ENCODE measurements at regions not wholly inside any gene's neighbourhood (a gene's known extent, or its start where the extent isn't known, plus 50 kb on each side); places are given as distances from the start of the nearest gene placed in this dataset.
A peak's percentile ranks its signal among the peaks of the same experiment; 100 is the strongest.

DNA sequence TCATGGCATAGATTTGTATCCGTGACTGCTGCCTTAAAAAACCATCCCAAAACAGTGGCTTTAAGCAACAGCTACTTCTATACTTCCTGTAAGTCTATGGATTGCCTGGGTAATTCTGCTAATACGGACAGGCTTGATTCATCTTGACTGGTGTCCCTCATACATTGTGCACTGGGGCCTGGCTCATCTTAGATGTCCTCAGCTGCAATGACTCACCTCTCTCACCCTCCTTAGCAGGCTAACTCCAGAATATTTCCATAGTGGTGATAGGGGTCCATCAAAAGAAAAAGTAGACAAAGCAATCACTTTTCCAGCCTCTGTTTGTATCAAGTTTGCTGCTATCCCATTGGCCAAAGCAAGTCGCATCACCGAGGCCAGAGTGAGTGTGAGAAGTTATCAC lies 409.1 kb upstream of the KAZN start:
- no peak for DNase-seq (ENCODE audit: low spot score)

DNA sequence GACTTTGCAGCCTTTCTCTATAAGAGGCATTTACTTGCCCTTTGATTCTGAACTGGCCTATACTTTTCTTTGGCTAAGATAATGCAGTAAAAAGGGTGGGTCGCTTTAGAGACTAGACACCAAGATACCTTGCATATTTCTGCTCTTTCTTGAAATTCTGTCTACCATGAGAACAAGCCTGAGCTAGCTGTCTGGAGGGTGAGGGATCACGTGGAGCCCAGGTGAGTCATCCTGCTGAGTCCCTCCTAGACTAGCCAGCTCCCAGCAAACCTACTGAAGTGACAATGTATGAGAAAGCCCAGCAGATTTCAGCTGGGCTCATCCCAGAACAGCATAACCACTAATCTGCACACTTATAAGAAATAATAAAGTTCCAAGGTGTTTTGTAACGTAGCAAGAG lies 408.0 kb upstream of the KAZN start:
- DNase-seq (ENCODE audit: low spot score), result peak; percentile 28

DNA sequence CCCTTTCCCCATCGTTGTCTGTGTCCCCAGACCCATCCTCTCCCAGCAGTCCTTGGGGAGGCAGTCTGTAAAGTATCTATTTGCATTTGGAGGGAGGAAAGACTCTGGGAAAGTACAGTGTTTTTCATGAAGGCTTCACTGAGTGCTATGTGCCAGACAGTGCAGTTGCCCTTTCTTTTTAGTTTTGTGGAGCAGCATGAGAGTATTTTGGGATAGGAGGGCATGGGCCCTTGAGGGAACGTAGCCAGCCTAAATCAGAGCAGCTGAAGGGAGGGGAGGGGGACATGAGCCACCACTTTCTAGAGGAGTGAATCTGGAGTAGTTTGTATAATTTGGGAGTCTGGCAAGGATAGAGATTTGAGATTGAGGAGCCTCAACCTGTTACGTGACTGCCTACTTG lies 404.0 kb upstream of the KAZN start:
- no peak for DNase-seq (ENCODE audit: low spot score)

DNA sequence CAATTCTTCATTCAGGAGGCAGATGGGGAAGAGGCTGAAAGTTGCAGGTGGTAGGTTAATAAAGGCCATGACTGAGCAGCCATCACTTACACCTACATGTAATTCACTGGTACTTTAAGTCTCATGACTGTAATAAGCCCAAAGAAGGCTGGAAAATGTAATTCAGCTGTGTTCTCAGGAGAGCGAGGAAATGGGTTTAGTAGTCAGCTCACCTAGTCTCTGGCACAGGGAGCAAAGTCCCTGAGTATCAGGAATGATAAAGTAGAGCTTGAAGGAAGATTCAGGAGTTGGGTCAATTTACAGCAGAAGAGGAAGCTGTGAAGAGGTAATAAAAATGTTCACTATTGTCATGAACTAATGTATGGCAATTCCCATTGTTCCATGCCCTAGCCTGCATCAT lies 393.4 kb upstream of the KAZN start:
- no peak for DNase-seq (ENCODE audit: low spot score)

DNA sequence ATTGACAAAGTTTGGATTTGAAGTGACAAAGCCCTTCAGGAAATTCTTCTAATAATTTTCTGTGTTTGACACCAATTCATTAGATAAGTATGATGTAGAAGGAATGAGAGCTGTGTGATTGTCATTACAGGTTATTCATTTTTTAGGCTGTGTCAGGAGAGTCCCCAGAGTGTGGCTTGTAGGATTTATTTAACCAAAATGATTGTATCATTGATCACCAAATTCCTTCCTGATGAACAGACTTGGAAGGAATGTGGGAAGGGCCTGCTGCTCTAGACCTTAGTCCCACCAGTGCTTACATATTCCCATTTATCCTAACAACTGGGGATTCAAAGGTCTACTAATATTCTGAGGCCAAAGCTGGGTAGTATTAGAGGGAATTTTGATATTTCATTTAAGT lies 383.3 kb upstream of the KAZN start:
- DNase-seq (ENCODE audit: low spot score), result no peak

DNA sequence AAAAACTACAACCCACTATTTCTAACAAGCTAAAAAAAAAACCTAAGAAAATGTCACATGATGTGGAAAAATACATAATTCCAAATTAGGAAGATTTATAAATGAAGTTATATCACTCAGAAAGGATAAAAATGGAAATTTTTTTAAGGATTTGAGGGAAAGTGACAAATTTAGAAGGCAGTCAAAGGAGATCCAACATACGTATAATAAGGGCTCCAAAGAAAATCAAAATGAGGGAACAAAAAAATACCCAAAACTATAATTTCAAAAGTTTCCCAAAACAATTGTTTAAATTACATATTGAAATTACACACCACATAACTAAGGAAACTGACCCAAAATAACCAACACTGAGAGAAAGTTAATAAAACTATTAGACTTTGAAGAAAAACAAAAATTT lies 381.1 kb upstream of the KAZN start:
- no peak for DNase-seq (ENCODE audit: low spot score)

DNA sequence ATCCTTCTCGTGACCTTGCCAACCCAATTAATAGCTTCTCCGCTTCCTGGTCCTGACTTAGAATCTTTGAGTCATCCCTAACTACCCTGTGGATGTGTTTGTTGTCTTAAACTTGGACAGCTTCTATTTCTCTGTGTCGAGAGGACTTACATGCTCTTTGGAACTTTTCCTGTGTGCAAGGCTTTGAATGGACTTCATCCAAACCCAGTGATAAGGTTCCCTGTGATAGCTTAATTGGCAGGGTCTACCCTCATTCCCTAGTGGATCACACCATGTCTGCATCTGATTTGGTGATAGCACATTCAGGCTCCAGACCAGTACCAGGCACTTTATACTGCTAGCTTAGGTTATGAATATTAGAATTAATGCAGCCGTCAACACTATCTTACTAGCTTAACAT lies 378.2 kb upstream of the KAZN start:
- no peak for DNase-seq (ENCODE audit: low spot score)

DNA sequence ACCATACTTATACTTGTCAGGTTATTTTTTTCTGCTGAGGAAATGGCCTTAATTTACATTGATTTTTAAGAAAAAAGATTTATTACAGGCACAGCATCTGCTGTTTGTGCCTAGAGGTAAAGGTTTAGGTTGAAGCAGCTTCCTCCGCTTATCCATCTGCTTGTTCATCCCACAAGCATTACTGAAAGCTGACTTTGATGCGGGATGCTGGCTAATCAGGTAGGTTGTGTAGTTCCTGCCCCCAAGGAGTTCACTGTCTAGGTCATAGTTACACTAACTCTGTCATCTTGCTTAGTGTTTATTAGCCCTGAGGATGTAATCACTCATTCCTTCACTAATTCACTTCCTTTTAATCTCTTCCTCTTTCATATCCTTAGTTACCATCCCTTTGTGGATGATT lies 377.7 kb upstream of the KAZN start:
- DNase-seq (ENCODE audit: low spot score), result no peak

DNA sequence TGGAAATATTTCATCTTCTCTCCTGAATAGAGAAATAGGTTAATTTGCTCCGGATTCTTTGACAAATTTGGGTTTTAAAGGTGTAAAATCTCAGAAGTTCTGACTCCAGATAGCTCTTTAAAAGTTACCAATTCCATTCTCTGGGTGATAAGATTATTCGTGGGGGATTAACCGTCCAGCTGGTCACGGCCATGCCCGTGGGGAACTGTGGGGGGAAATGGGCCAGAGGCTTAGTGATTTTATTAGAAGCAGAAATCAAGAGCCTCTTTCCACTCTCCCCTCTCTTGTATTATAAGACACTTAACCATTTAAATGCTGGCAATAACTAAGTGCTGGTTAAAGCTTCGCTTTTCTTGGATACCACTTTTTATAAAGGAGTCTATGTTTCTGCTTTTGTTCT lies 376.4 kb upstream of the KAZN start:
- no peak for DNase-seq (ENCODE audit: low spot score)

DNA sequence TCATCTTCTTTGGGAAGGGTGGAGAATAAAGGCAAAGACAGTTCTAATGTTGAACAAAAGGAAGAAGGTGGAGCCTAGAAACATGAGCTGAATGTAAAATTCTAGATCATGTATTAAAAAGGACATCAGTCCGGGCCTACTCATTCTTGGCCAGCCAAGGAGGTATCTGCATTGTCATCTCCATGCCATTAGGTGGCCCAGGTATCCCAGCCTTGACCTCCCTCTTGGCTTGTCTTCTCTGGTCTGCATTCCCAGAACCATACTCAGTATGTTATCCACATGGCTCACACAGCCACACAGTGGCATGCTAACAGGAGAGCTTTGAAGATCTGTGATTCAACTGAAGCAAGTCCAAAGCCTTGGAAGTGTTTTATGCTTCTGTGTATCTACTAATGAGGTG lies 369.8 kb upstream of the KAZN start:
- no peak for DNase-seq (ENCODE audit: low spot score)

DNA sequence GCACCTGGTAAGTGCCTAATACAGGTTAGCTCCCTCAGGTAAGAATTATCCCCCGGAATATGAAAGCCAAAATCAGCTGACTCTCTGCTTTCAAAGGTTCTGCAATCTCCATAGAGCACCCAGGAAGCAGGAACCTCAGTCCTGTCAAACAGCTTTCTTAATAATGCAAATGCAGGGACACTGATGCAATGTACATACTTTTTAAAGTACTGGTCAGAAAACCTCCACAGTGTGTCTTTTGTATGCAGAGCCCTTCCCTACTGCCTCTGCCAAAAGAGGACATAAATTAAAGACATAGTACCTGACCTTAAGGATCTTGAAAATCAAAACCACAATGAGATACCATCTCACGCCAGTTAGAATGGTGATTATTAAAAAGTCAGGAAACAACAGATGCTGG lies 365.0 kb upstream of the KAZN start:
- no peak for DNase-seq (ENCODE audit: low spot score)

DNA sequence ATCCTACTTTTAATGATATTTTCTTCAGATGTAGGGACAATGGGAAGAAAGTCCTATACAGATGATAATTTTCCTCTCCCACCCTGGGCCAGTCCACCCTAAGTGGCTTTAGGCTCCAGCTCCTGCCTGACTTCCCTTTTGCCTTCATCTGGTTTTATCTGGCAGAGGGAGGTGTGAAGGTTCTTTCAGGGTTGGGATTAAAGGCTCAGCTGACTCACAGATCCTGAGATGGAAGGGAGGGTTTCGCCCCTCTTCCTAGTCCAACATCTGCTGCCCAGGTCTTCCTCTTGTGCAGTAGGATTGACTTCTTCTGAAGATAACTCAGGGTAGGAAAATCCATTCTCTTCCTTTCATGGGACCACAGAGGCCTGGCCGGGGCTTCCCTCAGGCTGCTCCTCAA lies 362.4 kb upstream of the KAZN start:
- no peak for DNase-seq (ENCODE audit: low spot score)

DNA sequence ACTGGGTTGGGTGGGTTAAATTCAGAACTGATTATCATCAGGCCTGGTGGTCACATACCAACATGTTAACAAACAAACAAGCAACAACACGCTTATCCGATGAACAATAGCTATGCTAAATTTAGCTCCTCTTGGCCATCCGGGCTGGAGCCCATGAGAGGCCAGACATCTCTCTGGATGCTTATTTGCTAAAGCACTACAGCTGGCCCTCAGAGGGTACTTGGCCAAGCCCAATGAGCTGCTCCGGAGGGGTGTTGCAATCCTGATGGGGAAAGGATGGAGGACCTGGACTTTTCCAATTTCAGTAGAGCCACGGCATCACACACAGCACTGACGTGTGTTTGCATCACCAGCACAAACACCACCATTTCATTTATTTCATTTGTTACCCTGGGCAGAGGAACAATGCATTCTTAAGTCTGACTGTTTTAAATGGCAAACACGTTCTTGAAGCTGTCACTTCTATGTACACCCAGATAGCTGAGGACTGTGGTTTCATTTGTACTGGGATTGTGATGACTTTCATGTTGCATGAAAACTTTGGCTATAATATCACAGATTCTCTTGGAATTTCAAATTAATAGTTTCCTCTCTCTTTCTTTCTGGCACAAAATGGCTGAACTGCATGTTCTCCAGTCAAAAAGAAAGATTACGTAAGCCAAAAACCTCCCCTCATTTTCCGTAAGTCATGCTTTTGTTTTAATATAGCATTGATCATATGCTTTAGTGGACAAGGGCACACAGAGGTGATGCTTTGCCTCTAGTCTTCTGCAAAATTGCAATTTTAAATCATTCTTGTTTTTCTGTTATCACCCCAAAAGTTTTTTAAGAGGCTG lies 359.8 kb upstream of the KAZN start:
- peak; percentile 51 for DNase-seq (ENCODE audit: low spot score)

DNA sequence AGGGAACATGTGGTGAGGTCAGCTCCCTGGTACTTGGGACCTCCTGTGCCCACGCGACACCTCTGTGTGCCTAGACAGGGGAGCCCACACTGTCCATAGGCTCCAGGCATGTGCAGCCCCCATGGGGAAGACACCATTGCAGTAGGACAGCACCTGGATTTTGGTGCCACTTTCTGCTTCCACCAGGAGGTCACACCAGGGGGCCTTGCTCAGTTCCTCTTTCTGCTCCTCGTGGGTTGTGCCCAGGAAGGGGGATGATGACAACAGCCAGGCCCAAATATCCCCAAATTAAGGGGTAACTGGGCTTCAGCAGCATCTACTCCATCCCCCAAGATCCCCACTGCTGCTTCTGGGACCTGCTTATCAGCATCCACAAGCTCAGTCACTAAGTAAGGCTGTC lies 358.2 kb upstream of the KAZN start:
- no peak for DNase-seq (ENCODE audit: low spot score)

DNA sequence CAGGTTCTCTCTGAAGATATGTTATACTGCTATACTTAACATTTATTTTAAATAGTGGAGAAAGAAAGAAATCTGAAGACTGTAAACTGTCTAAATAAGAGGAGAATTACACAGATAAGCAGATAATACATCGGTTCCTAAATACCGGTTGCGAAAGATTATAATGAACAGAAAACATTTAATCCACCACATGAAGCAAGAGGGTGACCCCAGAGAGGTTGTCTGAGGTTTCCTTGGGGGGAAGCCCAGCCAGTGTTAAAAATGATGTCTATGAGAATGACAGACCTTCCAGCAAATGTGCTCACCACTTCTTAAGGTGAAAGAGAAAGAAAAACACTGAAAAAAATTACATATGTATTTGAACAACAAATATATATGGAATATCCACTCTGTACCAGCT lies 356.4 kb upstream of the KAZN start:
- no peak for DNase-seq (ENCODE audit: low spot score)

DNA sequence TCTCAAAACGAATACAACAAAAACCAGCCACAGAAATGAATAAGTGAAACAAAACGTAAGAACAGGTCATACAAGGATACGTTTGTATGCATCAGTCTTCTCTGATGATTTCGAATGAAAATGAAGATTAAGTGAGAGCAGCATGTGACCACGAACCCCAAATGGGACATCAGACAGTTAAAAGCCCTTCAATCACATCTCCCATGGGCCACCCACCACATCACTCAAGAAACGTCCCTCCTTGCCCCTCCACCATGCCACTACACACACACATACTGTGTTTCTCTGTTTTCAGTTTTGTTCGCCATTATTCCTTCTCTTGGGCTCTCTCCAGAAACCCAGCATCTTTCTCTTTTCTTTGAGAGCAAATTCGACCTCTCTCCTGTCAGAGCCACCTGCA lies 355.6 kb upstream of the KAZN start:
- no peak for DNase-seq (ENCODE audit: low spot score)

DNA sequence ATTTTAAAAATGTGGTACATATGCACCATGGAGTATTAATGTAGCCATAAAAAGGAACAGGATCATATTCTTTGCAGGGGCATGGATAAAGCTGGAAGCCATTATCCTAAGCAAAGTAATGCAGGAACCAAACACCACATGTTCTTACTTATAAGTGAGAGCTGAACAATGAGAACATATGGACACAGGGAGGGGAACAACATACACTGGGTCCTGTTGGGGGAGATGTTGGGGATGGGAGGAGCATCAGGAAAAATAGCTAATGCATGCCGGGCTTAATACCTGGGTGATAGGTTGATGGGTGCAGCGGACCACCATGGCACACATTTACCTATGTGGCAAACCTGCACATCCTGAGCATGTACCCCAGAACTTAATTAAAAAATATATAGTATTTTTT lies 352.5 kb upstream of the KAZN start:
- no peak for DNase-seq (ENCODE audit: low spot score)

DNA sequence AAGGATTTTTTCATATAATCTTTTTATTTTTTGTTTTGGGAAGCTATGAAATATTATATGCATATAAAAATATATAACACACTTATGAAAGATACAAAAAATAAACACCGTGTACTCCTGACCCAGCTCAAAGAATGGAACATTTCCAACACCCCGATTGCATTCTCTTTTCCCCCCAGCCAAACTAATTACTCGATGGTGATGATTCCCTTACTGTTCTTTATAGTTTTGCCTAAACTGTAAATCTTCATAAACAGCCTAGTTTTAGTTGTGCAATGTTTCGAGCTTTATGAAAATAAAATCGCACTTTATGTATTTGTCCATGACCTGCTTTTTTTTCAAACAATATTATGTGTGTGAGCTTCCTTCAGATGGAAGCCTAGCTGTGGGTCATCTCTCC lies 352.0 kb upstream of the KAZN start:
- no peak for DNase-seq (ENCODE audit: low spot score)

DNA sequence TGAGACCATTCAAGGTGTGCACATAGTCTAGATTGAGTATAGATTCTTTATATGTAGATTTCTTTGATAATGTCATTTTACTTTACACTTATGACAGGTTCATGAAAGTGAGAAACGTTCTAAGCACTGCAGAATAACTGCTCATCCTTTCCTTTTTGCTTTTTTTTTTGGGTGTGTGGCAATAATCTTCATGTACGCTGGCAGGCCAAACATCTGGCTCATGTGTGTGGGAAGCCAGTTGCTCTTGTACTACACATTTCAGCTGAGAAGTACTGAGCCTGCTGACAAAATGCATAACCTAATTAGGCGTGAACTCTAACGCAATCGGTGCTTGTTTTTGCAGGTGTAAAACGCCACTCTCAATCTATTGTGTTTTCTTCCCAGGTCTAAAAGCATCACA lies 350.8 kb upstream of the KAZN start:
- no peak for DNase-seq (ENCODE audit: low spot score)

DNA sequence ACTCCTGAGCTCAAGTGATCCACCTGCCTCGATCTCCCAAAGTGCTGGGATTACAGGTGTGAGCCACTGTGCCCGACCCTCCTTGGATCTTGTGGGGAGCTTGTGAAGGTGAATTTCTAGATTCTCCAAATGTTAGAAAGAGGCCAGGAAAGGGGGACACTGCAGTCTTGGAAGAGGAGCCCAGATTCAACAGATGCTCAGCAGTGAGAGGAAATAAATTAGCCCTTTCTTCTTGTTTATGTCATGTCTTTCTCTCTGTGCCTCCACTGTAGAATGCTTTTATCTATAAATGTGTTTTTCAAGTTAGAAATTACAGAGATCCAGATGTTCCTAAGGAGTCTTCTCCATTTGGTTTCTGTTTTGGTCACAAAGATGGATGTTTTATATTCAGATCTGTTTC lies 346.6 kb upstream of the KAZN start:
- no peak for DNase-seq (ENCODE audit: low spot score)

DNA sequence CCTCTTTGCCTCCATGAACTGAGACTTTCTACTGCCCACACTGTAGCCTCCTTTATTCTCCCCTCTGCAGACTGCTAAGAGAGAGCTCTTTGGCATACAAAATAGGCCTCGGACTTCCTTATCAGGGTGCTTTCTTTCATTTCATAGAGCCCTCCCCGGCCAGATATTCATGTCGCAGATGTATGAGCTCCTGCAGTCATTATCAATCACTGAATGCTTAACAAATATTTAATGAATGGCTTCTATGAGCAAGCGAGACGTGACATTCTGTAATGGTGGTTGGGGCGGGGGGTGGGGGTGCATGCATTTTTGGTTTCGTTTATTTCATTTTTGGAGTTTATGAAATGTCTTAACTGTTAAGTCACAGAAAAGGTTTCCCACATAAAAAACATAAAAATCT lies 344.8 kb upstream of the KAZN start:
- DNase-seq (ENCODE audit: low spot score), result no peak

DNA sequence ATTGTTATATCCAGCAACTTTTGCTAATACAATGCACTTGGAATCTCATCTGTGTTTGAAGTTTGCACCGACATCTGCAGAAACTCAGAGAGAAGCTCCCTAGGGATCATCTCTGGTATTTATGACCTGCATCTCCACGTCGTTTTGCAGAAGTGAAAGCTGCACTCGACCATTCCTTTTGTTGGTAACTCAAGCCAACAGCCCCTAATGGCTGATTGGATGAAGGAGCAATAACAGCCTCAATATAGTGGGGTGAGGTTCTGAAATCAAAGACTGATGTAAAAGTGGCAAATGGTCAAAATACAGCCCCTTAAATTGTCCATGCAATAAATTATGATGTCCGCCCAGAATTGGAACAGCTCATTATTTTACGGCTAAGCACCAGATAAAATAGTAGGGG lies 344.2 kb upstream of the KAZN start:
- no peak for DNase-seq (ENCODE audit: low spot score)

DNA sequence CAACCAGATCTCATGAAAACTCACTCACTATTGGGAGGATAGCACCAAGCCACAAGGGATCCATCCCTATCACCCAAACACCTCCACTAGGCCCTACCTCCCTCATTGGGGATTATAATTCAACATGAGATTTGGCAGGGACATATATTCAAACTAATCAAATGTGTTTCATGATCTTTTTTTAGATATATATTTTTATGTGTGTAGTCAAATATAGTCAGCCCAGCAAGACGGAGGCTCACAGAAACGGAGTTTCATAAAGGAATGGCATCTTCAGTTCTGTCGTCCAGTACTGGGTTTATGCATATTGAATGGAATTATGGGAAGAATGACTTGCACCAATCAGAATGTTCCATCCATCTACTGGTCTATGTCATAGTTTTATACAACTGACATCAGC lies 343.3 kb upstream of the KAZN start:
- no peak for DNase-seq (ENCODE audit: low spot score)

DNA sequence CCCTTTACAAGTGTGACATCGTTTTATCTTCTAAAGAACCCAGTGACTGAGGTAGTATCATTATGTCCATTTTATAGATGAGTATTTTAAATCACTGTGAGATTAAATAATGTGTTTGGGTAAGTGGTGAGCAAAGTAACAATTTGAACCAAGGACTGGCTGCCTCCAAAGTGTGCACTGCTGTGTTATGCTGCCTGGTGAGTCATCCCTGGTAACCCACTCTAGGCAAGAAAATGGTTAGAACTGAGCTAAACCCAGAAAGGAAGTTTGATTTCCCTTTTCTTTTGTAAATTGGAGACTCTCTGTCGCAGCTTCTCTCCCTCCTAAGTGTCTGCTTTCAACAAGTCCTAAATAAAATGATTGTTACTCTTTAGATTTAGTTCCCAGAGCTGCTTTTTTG lies 342.8 kb upstream of the KAZN start:
- no peak for DNase-seq (ENCODE audit: low spot score)
